HEK293T (cell line): ENCODE measurements at regions not wholly inside any gene's neighbourhood (a gene's known extent, or its start where the extent isn't known, plus 50 kb on each side); places are given as distances from the start of the nearest gene placed in this dataset.

ENCODE experiments used
- CTCF ChIA-PET: fragments of 350-600 bp; formaldehyde crosslinking; extraction: SDS; loops from one replicate; lab custom pipeline; 2021; ENCODE audit warnings: antibody characterized with exemption, inconsistent platforms; lab: Yijun Ruan, JAX
- POLR2A ChIA-PET: fragments of 350-600 bp; formaldehyde crosslinking; extraction: SDS; loops from one replicate; lab custom pipeline; 2020; ENCODE audit warnings: antibody characterized with exemption, inconsistent platforms; lab: Yijun Ruan, JAX
- DNase-seq: peaks from one replicate; pipeline ENCODE4 v3.0.0; 2012; ENCODE audit warnings: mixed read lengths; ENCODE audit errors: extremely low spot score
- ARNT ChIP-seq: fragments of 450-650 bp; IDR thresholded peaks from 2 replicates; pipeline ENCODE4 v1.6.1; 2017; ENCODE audit warnings: mild to moderate bottlenecking
- BHLHE40 ChIP-seq: fragments of 450-650 bp; IDR thresholded peaks from 2 replicates; pipeline ENCODE4 v1.6.1; 2016; ENCODE audit warnings: mild to moderate bottlenecking, moderate library complexity, borderline replicate concordance
- CTBP1 ChIP-seq: fragments of 450-650 bp; IDR thresholded peaks from 2 replicates; pipeline ENCODE4 v1.6.1; 2016; ENCODE audit warnings: borderline replicate concordance
- ELF4 ChIP-seq: fragments of 450-650 bp; IDR thresholded peaks from 2 replicates; pipeline ENCODE4 v1.6.1; 2017; ENCODE audit warnings: antibody characterized with exemption
- FOXA1 ChIP-seq: fragments of 450-650 bp; IDR thresholded peaks from 2 replicates; pipeline ENCODE4 v1.6.1; 2016; ENCODE audit warnings: mild to moderate bottlenecking
- FOXK2 ChIP-seq: fragments of 450-650 bp; IDR thresholded peaks from 2 replicates; pipeline ENCODE4 v1.6.1; 2016; ENCODE audit warnings: mild to moderate bottlenecking
- FOXM1 ChIP-seq: fragments of 450-650 bp; IDR thresholded peaks from 2 replicates; pipeline ENCODE4 v1.6.1; 2017; ENCODE audit warnings: mild to moderate bottlenecking, borderline replicate concordance
- HDGF ChIP-seq: fragments of 450-650 bp; IDR thresholded peaks from 2 replicates; pipeline ENCODE4 v1.6.1; 2017; ENCODE audit warnings: antibody characterized with exemption, borderline replicate concordance
- L3MBTL2 ChIP-seq: fragments of 450-650 bp; conservative IDR thresholded peaks from 2 replicates; pipeline ENCODE4 v1.6.1; 2016; ENCODE audit warnings: mild to moderate bottlenecking
- LEF1 ChIP-seq: fragments of 450-650 bp; IDR thresholded peaks from 2 replicates; pipeline ENCODE4 v1.6.1; 2017; ENCODE audit warnings: mild to moderate bottlenecking, borderline replicate concordance
- NFRKB ChIP-seq: fragments of 450-650 bp; IDR thresholded peaks from 2 replicates; pipeline ENCODE4 v1.6.1; 2016; ENCODE audit warnings: mild to moderate bottlenecking, moderate library complexity
- SP1 ChIP-seq: fragments of 450-650 bp; IDR thresholded peaks from 2 replicates; pipeline ENCODE4 v1.6.1; 2017
- SUZ12 ChIP-seq: fragments of 450-650 bp; IDR thresholded peaks from 2 replicates; pipeline ENCODE4 v1.6.1; 2016; ENCODE audit warnings: mild to moderate bottlenecking
- TARDBP ChIP-seq: fragments of 450-650 bp; IDR thresholded peaks from 2 replicates; pipeline ENCODE4 v1.6.1; 2016
- ZNF384 ChIP-seq: fragments of 450-650 bp; IDR thresholded peaks from 2 replicates; pipeline ENCODE4 v1.6.1; 2016
- TF ChIP-seq, protein P1 (sequence below): fragments of 450-650 bp; IDR thresholded peaks from 2 replicates; pipeline ENCODE4 v1.6.1; 2016

DNA sequence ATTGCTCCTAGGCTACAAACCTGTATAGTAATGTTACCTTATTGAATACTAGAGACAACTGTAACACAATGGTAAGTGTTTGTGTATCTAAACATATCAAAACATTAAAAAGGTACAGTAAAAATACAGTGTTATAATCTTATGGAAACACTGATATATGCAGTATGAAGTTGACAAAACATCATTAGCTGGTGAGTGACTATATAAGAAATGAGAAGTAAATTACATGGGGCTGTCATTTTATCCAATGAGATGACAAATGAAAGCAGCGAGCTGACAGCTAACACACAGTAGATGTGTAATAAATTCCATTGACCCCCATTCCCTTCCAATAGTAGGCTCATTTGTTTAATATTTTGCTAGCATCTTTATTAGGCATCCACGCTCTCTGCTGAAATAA, 198.1 kb upstream of the GHITM start:
- ChIA-PET POLR2A (no interaction called here), CTCF (no interaction called here)
- DNase-seq: no peak
- TF ChIP-seq SUZ12 (no peak), NFRKB (no peak), ZNF384 (no peak), FOXM1 (no peak), FOXA1 (no peak), LEF1 (no peak), HDGF (no peak), BHLHE40 (no peak), ELF4 (no peak), L3MBTL2 (no peak), TARDBP (no peak), SP1 (no peak)
- TF ChIP-seq, protein P1, sequence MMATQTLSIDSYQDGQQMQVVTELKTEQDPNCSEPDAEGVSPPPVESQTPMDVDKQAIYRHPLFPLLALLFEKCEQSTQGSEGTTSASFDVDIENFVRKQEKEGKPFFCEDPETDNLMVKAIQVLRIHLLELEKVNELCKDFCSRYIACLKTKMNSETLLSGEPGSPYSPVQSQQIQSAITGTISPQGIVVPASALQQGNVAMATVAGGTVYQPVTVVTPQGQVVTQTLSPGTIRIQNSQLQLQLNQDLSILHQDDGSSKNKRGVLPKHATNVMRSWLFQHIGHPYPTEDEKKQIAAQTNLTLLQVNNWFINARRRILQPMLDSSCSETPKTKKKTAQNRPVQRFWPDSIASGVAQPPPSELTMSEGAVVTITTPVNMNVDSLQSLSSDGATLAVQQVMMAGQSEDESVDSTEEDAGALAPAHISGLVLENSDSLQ: no peak

DNA sequence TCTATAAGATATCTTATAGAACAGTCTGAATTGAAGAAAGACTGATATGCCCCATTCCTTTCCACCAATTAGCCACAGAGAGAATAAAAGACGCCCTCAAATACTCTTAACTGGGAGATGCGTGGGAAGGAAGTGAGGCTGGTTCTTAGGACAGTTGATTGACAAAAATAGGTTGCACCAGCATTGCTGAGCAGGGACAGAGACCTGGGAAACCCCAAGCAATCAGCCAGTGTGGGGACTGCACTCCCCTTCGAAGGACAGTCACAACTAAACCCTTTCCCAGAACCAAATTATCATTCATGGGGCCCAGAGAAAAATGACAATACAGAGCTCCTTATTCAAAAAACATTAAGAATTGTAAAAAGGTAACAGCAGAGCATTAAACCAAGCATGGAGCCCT, 196.9 kb upstream of the GHITM start:
- no peak for DNase-seq
- TF ChIP-seq LEF1 (no peak), NFRKB (no peak), CTBP1 (no peak), TARDBP (no peak), FOXM1 (no peak), L3MBTL2 (no peak), SUZ12 (no peak), ARNT (no peak), HDGF (no peak), ZNF384 (no peak), FOXK2 (no peak), FOXA1 (no peak), ELF4 (no peak), SP1 (no peak)
- TF ChIP-seq, protein P1: no peak
- ChIA-PET CTCF (no interaction called here), POLR2A (no interaction called here)

GRCh38 chr10:83943049-83943448, 196.3 kb upstream of the GHITM start:
- CTCF ChIA-PET: no interaction called here
- POLR2A ChIA-PET: no interaction called here
- TF ChIP-seq ELF4 (no peak), SP1 (no peak), CTBP1 (no peak), TARDBP (no peak), NFRKB (no peak), FOXK2 (no peak), FOXA1 (no peak), ZNF384 (no peak), LEF1 (no peak), SUZ12 (no peak), FOXM1 (no peak), L3MBTL2 (no peak), BHLHE40 (no peak)
- TF ChIP-seq, protein P1: no peak

DNA sequence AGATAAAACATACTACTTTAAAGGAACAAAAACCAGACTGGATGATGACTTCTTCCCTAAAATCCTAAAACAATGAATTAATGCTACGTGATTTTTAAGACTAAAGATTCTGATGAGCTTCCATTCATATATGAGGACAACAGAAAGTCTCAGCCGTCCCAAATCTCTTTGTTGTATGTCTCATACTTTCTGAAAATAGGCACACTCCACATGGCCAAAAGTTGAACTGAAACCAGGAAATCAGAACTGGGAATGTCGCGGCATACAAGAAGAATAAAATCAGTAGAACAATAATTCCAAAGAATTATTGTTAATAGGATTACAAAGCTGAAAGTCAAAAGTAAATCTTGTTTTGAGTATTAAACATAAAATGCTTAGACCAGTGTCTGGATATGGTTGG, 195.4 kb upstream of the GHITM start:
- CTCF ChIA-PET: interaction anchor here (0.6 kb wide), 1 partner anchor 659 kb away, joined by 4 read pairs; no protein-coding TSS in a partner anchor
- TF ChIP-seq NFRKB (no peak), FOXA1 (no peak), ZNF384 (no peak), L3MBTL2 (no peak)
- TF ChIP-seq, protein P1: no peak
- POLR2A ChIA-PET: no interaction called here
- DNase-seq: no peak

More at GRCh38 chr10:83943049-83943448, 196.3 kb upstream of the GHITM start:
- DNase-seq: no peak

DNA sequence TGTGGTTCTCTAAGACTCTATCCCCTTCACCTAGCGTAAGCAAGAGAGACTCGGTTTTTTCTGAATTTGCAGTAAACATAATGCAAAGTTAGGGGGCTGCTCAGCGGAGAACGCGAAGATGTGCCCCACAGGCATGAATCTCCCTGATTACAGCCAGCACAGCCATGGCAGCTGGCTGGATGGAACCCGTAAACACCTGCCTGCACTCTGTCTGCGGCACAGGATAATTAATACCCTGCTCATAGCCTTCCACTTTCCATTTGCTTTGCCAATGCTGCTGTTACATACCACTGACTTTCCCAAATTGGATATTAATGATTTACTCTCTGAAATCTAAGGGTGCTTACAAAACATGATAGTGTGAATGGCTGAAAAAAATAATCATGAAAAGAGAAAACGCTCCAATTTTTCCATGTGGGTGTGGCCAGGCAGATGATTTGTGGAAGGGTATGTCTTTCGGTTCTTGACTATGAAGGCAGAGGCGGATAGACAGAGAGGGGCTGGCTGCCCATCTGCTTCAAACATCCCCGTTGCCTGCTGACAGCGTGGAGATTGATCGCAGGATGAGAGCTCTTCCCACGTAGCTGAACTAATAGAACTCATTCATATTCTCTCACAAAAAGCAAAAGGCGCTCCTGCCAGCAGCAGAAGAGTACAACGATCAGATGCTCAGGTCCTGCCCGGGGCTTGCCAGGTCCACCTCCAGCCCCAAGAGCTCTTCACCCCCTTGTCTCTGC, 193.2 kb upstream of the GHITM start:
- no peak for DNase-seq
- CTCF ChIA-PET: no interaction called here
- TF ChIP-seq BHLHE40 (no peak), L3MBTL2 (no peak), ARNT (no peak), FOXA1 (no peak), ELF4 (no peak), FOXM1 (no peak), TARDBP (no peak), LEF1 (no peak), HDGF (no peak), CTBP1 (no peak), FOXK2 (no peak), NFRKB (no peak), ZNF384 (no peak), SP1 (no peak)
- POLR2A ChIA-PET: no interaction called here

- CTCF ChIA-PET: no interaction called here
- POLR2A ChIA-PET: no interaction called here
- TF ChIP-seq ARNT (no peak), TARDBP (no peak), SUZ12 (no peak), CTBP1 (no peak), FOXK2 (no peak), FOXM1 (no peak), NFRKB (no peak), LEF1 (no peak), HDGF (no peak), SP1 (no peak), L3MBTL2 (no peak), FOXA1 (no peak)
- TF ChIP-seq, protein P1: no peak
- DNase-seq: no peak
Observed at GRCh38 chr10:83952314-83952713, 187.0 kb upstream of the GHITM start.
